WTC11 (cell line): ENCODE measurements at regions not wholly inside any gene's neighbourhood (a gene's known extent, or its start where the extent isn't known, plus 50 kb on each side); places are given as distances from the start of the nearest gene placed in this dataset.

Experiments used
- ELF4 ChIP-seq: sonication (generic); formaldehyde crosslinking; IDR thresholded peaks from 2 replicates; pipeline ENCODE4 v1.8.1; 2022; ENCODE audit warnings: low read depth, mild to moderate bottlenecking, moderate library complexity, missing genetic modification reagents
- FOXK1 ChIP-seq: sonication (generic); formaldehyde crosslinking; IDR thresholded peaks from 2 replicates; pipeline ENCODE4 v1.8.0; 2022; ENCODE audit warnings: mild to moderate bottlenecking, moderate library complexity, missing genetic modification reagents
- GABPB1 ChIP-seq: sonication (generic); formaldehyde crosslinking; IDR thresholded peaks from 2 replicates; pipeline ENCODE4 v1.8.1; 2023; ENCODE audit warnings: mild to moderate bottlenecking, missing genetic modification reagents
- NFE2L1 ChIP-seq: sonication (generic); formaldehyde crosslinking; IDR thresholded peaks from 2 replicates; pipeline ENCODE4 v1.8.1; 2023; ENCODE audit warnings: missing genetic modification reagents
- NFYB ChIP-seq: sonication (generic); formaldehyde crosslinking; conservative IDR thresholded peaks from 2 replicates; pipeline ENCODE4 v1.8.0; 2022; ENCODE audit warnings: low read depth, missing genetic modification reagents
- NR2C2 ChIP-seq: sonication (generic); formaldehyde crosslinking; IDR thresholded peaks from 2 replicates; pipeline ENCODE4 v1.8.0; 2022; ENCODE audit warnings: mild to moderate bottlenecking, missing genetic modification reagents
- TCF7 ChIP-seq: sonication (generic); formaldehyde crosslinking; IDR thresholded peaks from 2 replicates; pipeline ENCODE4 v1.8.0; 2022; ENCODE audit warnings: mild to moderate bottlenecking, low read depth, missing genetic modification reagents, moderate library complexity
- ZNF416 ChIP-seq: fragments of 250-450 bp; sonication (Bioruptor Pico); IDR thresholded peaks from 2 replicates; pipeline ENCODE4 v1.9.0; 2021; ENCODE audit warnings: mild to moderate bottlenecking, inconsistent platforms
- ZNF423 ChIP-seq: fragments of 250-450 bp; sonication (Bioruptor Pico); IDR thresholded peaks from 2 replicates; pipeline ENCODE4 v2.1.2; 2022; ENCODE audit warnings: mild to moderate bottlenecking, moderate library complexity
- TF ChIP-seq, protein P1 (sequence below): fragments of 200-600 bp; IDR thresholded peaks from 2 replicates; pipeline ENCODE4 v1.8.0; 2022; ENCODE audit warnings: antibody characterized with exemption
- TF ChIP-seq, protein P2 (sequence below): sonication (generic); formaldehyde crosslinking; IDR thresholded peaks from 2 replicates; pipeline ENCODE4 v1.8.0; 2023; ENCODE audit warnings: mild to moderate bottlenecking, missing genetic modification reagents
- TF ChIP-seq, protein P3 (sequence below): fragments of 250-450 bp; sonication (Bioruptor Pico); IDR thresholded peaks from 2 replicates; pipeline ENCODE4 v1.9.0; 2021; ENCODE audit warnings: mild to moderate bottlenecking
- TF ChIP-seq, protein P4 (sequence below): sonication (generic); formaldehyde crosslinking; IDR thresholded peaks from 2 replicates; pipeline ENCODE4 v1.8.1; 2022; ENCODE audit warnings: low read depth, mild to moderate bottlenecking, moderate library complexity, missing genetic modification reagents, borderline replicate concordance

DNA sequence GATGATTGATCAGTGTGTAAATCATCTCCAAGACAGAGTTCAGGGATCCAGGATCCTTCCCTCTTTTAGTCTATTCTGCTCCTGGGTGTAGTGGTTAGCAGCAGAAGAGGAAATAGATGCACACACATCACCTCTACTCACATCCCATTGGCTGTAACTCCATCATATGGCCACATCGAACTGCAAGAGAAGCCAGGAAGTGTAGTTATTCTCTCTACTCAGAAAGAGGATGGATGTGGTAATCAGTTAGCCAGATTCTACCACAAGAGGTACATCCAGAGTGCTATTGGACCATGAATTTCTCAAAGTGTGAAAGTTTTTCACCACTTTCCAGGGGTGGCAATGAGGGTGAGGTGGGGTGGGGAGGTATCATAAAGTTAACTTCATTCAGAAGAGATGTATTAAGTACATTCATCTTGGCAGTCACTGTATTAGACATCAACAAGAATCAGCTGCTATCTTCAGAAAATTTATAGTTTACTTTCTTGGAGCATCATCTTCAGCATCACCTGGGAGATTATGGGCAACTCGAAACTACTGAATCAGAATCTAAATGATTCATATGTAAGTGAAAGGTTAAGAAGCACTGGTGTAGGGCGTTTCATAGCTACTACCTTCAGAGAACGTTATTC, 60.6 kb upstream of the GAP43 start:
- TF ChIP-seq NFE2L1 (no peak), ZNF416 (CRISPR knock-in tag) (no peak), NFYB (CRISPR knock-in tag) (no peak), GABPB1 (CRISPR knock-in tag) (no peak), ELF4 (no peak), FOXK1 (CRISPR knock-in tag) (no peak), ZNF423 (CRISPR knock-in tag) (no peak), TCF7 (CRISPR knock-in tag) (no peak), NR2C2 (no peak)
- TF ChIP-seq, protein P1, sequence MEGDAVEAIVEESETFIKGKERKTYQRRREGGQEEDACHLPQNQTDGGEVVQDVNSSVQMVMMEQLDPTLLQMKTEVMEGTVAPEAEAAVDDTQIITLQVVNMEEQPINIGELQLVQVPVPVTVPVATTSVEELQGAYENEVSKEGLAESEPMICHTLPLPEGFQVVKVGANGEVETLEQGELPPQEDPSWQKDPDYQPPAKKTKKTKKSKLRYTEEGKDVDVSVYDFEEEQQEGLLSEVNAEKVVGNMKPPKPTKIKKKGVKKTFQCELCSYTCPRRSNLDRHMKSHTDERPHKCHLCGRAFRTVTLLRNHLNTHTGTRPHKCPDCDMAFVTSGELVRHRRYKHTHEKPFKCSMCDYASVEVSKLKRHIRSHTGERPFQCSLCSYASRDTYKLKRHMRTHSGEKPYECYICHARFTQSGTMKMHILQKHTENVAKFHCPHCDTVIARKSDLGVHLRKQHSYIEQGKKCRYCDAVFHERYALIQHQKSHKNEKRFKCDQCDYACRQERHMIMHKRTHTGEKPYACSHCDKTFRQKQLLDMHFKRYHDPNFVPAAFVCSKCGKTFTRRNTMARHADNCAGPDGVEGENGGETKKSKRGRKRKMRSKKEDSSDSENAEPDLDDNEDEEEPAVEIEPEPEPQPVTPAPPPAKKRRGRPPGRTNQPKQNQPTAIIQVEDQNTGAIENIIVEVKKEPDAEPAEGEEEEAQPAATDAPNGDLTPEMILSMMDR = no peak
- TF ChIP-seq, protein P2, sequence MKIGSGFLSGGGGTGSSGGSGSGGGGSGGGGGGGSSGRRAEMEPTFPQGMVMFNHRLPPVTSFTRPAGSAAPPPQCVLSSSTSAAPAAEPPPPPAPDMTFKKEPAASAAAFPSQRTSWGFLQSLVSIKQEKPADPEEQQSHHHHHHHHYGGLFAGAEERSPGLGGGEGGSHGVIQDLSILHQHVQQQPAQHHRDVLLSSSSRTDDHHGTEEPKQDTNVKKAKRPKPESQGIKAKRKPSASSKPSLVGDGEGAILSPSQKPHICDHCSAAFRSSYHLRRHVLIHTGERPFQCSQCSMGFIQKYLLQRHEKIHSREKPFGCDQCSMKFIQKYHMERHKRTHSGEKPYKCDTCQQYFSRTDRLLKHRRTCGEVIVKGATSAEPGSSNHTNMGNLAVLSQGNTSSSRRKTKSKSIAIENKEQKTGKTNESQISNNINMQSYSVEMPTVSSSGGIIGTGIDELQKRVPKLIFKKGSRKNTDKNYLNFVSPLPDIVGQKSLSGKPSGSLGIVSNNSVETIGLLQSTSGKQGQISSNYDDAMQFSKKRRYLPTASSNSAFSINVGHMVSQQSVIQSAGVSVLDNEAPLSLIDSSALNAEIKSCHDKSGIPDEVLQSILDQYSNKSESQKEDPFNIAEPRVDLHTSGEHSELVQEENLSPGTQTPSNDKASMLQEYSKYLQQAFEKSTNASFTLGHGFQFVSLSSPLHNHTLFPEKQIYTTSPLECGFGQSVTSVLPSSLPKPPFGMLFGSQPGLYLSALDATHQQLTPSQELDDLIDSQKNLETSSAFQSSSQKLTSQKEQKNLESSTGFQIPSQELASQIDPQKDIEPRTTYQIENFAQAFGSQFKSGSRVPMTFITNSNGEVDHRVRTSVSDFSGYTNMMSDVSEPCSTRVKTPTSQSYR (CRISPR knock-in tag) = no peak
- TF ChIP-seq, protein P3, sequence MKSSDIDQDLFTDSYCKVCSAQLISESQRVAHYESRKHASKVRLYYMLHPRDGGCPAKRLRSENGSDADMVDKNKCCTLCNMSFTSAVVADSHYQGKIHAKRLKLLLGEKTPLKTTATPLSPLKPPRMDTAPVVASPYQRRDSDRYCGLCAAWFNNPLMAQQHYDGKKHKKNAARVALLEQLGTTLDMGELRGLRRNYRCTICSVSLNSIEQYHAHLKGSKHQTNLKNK (CRISPR knock-in tag) = no peak
- TF ChIP-seq, protein P4, sequence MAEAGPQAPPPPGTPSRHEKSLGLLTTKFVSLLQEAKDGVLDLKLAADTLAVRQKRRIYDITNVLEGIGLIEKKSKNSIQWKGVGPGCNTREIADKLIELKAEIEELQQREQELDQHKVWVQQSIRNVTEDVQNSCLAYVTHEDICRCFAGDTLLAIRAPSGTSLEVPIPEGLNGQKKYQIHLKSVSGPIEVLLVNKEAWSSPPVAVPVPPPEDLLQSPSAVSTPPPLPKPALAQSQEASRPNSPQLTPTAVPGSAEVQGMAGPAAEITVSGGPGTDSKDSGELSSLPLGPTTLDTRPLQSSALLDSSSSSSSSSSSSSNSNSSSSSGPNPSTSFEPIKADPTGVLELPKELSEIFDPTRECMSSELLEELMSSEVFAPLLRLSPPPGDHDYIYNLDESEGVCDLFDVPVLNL = no peak
